ENCODE measurements at regions not wholly inside any gene's neighbourhood (a gene's known extent, or its start where the extent isn't known, plus 50 kb on each side); places are given as distances from the start of the nearest gene placed in this dataset.

DNA sequence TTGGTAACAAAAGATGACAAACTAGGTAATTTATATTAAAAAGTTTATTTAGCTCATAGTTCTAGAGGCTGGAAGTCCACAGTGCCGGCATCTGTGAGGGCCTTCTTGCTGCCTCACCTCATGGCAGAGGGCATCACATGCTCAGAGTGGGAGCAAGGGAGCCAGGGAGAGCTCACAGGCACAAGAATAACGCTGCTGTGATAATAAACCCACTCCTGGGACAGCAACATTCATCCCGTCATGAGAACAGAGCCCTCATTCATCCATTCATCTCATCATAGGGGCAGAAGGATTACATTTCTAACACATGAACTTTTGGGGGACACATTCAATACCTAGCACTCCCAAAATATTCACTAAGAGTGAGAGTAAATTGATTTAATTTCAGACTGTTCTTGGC is 170.6 kb upstream of the AKR1E2 start:
- TF ChIP-seq, protein P1, sequence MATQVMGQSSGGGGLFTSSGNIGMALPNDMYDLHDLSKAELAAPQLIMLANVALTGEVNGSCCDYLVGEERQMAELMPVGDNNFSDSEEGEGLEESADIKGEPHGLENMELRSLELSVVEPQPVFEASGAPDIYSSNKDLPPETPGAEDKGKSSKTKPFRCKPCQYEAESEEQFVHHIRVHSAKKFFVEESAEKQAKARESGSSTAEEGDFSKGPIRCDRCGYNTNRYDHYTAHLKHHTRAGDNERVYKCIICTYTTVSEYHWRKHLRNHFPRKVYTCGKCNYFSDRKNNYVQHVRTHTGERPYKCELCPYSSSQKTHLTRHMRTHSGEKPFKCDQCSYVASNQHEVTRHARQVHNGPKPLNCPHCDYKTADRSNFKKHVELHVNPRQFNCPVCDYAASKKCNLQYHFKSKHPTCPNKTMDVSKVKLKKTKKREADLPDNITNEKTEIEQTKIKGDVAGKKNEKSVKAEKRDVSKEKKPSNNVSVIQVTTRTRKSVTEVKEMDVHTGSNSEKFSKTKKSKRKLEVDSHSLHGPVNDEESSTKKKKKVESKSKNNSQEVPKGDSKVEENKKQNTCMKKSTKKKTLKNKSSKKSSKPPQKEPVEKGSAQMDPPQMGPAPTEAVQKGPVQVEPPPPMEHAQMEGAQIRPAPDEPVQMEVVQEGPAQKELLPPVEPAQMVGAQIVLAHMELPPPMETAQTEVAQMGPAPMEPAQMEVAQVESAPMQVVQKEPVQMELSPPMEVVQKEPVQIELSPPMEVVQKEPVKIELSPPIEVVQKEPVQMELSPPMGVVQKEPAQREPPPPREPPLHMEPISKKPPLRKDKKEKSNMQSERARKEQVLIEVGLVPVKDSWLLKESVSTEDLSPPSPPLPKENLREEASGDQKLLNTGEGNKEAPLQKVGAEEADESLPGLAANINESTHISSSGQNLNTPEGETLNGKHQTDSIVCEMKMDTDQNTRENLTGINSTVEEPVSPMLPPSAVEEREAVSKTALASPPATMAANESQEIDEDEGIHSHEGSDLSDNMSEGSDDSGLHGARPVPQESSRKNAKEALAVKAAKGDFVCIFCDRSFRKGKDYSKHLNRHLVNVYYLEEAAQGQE (IDR thresholded peaks at IDR 0.05; ENCODE audit: low read depth) = no peak
- no peak for TF ChIP-seq TAF1 (IDR thresholded peaks at IDR 0.05; ENCODE audit: low read depth)
- TF ChIP-seq NFIC (IDR thresholded peaks at IDR 0.05) = no peak

Data from Ishikawa (cell line).